AG09309 (cell line): ENCODE measurements at regions not wholly inside any gene's neighbourhood (a gene's known extent, or its start where the extent isn't known, plus 50 kb on each side); places are given as distances from the start of the nearest gene placed in this dataset.

Source experiments
- DNase-seq: peaks from one replicate; pipeline ENCODE4 v3.0.0-alpha.2; 2010; ENCODE audit warnings: low read depth
- H3K4me3 ChIP-seq: 2 replicates; pipeline ENCODE4 v1.5.1; 2011; ENCODE audit warnings: mild to moderate bottlenecking, low read depth, low read length, moderate library complexity; ENCODE audit not compliant: control insufficient read depth
- CTCF ChIP-seq: IDR thresholded peaks from 2 replicates; pipeline ENCODE4 v1.5.1; 2011; ENCODE audit warnings: mild to moderate bottlenecking, low read depth, low read length, inconsistent platforms; ENCODE audit not compliant: insufficient read depth, control insufficient read depth; ENCODE audit errors: missing control alignments

GRCh38 chr2:2653231-2653630, 322.2 kb upstream of the MYT1L start:
- no peak overlapping the region for H3K4me3 ChIP-seq
- TF ChIP-seq CTCF: no peak
- DNase-seq: no peak

GRCh38 chr2:2650608-2651375, 319.7 kb upstream of the MYT1L start:
- DNase-seq: no peak
- H3K4me3 ChIP-seq: no peak overlapping the region
- no peak for TF ChIP-seq CTCF

- no peak for DNase-seq
- no peak for TF ChIP-seq CTCF
Measured at GRCh38 chr2:2649109-2650072, 318.3 kb upstream of the MYT1L start.

GRCh38 chr2:2648094-2648493, 317.0 kb upstream of the MYT1L start:
- no peak for DNase-seq
- H3K4me3 ChIP-seq: no peak overlapping the region

More at GRCh38 chr2:2649109-2650072, 318.3 kb upstream of the MYT1L start:
- H3K4me3 ChIP-seq: no peak overlapping the region

GRCh38 chr2:2647141-2647541, 316.1 kb upstream of the MYT1L start:
- DNase-seq: no peak
- H3K4me3 ChIP-seq: no peak overlapping the region
- no peak for TF ChIP-seq CTCF

More at GRCh38 chr2:2648094-2648493, 317.0 kb upstream of the MYT1L start:
- no peak for TF ChIP-seq CTCF

- H3K4me3 ChIP-seq: no peak overlapping the region
- TF ChIP-seq CTCF: no peak
- no peak for DNase-seq
Measured at GRCh38 chr2:2646433-2647051, 315.5 kb upstream of the MYT1L start.
